PC-3 (cell line): ENCODE measurements at regions not wholly inside any gene's neighbourhood (a gene's known extent, or its start where the extent isn't known, plus 50 kb on each side); places are given as distances from the start of the nearest gene placed in this dataset.

Experiments
- EZH2 ChIP-seq: fragments of 300-600 bp; sonication (generic); IDR thresholded peaks from one replicate; pipeline ENCODE4 v1.6.1; 2017; ENCODE audit warnings: antibody characterized with exemption, mild to moderate bottlenecking, low read length; ENCODE audit not compliant: unreplicated experiment
- EZH2phosphoT487 ChIP-seq: fragments of 300-600 bp; sonication (generic); IDR thresholded peaks from 2 replicates; pipeline ENCODE4 v1.6.1; 2018; ENCODE audit warnings: mild to moderate bottlenecking, antibody characterized with exemption, low read length, borderline replicate concordance
- TF ChIP-seq, protein P1 (sequence below): fragments of 300-600 bp; sonication (generic); conservative IDR thresholded peaks from 2 replicates; pipeline ENCODE4 v1.5.1; 2017; ENCODE audit warnings: antibody characterized with exemption, low read depth, mild to moderate bottlenecking, low read length

DNA sequence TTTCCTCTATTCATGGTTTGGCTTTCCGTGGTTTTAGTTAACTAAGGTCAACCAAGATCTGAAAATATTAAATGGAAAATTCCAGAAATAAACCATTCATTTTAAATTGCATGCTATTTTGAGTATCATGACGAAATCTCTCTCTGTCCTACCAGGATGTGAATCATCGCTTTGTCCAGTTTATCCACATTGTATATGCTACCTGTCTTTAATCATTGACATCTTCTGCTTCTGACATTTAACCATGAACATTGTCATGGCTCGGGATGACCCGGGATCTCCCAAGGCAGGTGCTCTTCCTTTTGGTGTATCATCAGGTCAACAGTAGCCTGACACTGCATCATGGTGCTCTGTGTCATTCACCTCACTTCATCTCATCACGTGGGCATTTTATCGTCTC is 125.5 kb upstream of the HNRNPU start:
- TF ChIP-seq EZH2 (no peak), EZH2phosphoT487 (no peak)
- TF ChIP-seq, protein P1, sequence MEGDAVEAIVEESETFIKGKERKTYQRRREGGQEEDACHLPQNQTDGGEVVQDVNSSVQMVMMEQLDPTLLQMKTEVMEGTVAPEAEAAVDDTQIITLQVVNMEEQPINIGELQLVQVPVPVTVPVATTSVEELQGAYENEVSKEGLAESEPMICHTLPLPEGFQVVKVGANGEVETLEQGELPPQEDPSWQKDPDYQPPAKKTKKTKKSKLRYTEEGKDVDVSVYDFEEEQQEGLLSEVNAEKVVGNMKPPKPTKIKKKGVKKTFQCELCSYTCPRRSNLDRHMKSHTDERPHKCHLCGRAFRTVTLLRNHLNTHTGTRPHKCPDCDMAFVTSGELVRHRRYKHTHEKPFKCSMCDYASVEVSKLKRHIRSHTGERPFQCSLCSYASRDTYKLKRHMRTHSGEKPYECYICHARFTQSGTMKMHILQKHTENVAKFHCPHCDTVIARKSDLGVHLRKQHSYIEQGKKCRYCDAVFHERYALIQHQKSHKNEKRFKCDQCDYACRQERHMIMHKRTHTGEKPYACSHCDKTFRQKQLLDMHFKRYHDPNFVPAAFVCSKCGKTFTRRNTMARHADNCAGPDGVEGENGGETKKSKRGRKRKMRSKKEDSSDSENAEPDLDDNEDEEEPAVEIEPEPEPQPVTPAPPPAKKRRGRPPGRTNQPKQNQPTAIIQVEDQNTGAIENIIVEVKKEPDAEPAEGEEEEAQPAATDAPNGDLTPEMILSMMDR, result no peak
